GM23338 (cell line): ENCODE measurements at regions not wholly inside any gene's neighbourhood (a gene's known extent, or its start where the extent isn't known, plus 50 kb on each side); places are given as distances from the start of the nearest gene placed in this dataset.

ENCODE experiments used
- ATAC-seq: fragments of 200-7000 bp; cut with Tn5 transposase; 3 replicates; pipeline ENCODE4 v1.9.1; 2020
- DNase-seq: peaks from one replicate; pipeline ENCODE4 v3.0.0-alpha.2; 2015; ENCODE audit warnings: low spot score
- H2AFZ ChIP-seq: fragments of 200-600 bp; sonication (generic); 2 replicates; pipeline ENCODE4 v1.8.0; 2016; ENCODE audit warnings: antibody characterized with exemption, mild to moderate bottlenecking, moderate library complexity
- H3F3A ChIP-seq: fragments of 200-600 bp; sonication (generic); replicated peaks from 2 replicates; pipeline ENCODE4 v1.8.0; 2017; ENCODE audit warnings: antibody characterized with exemption, mixed run types, low read depth
- H3K27ac ChIP-seq: fragments of 200-600 bp; sonication (generic); 2 replicates; pipeline ENCODE4 v1.6.1; 2016; ENCODE audit warnings: low read depth
- H3K27me3 ChIP-seq: fragments of 200-600 bp; sonication (generic); 2 replicates; pipeline ENCODE4 v1.8.0; 2016; ENCODE audit warnings: mild to moderate bottlenecking, mixed run types, moderate library complexity; ENCODE audit not compliant: insufficient read depth
- H3K36me3 ChIP-seq: fragments of 200-600 bp; sonication (generic); 2 replicates; pipeline ENCODE4 v1.8.0; 2016; ENCODE audit warnings: mild to moderate bottlenecking; ENCODE audit not compliant: insufficient read depth
- H3K4me1 ChIP-seq: fragments of 200-600 bp; sonication (generic); 2 replicates; pipeline ENCODE4 v1.8.0; 2016; ENCODE audit warnings: mild to moderate bottlenecking, moderate library complexity; ENCODE audit not compliant: insufficient read depth
- H3K4me2 ChIP-seq: fragments of 200-600 bp; sonication (generic); 2 replicates; pipeline ENCODE4 v1.7.1; 2017; ENCODE audit warnings: mixed run types
- H3K4me3 ChIP-seq: fragments of 200-600 bp; sonication (generic); 2 replicates; pipeline ENCODE4 v1.6.1; 2016; ENCODE audit warnings: mixed run types
- H3K79me2 ChIP-seq: fragments of 200-600 bp; sonication (generic); replicated peaks from 2 replicates; pipeline ENCODE4 v1.8.0; 2017; ENCODE audit warnings: mild to moderate bottlenecking; ENCODE audit not compliant: insufficient read depth
- H3K9me2 ChIP-seq: fragments of 200-600 bp; sonication (generic); 2 replicates; pipeline ENCODE4 v1.8.0; 2017; ENCODE audit not compliant: insufficient read depth
- H4K20me1 ChIP-seq: fragments of 200-600 bp; sonication (generic); replicated peaks from 2 replicates; pipeline ENCODE4 v1.8.0; 2017; ENCODE audit warnings: mild to moderate bottlenecking; ENCODE audit not compliant: insufficient read depth
- H3K27ac Mint-ChIP-seq: 2 replicates; pipeline ENCODE4 v1.8.0; 2020; ENCODE audit warnings: inconsistent platforms, mild to moderate bottlenecking, moderate library complexity, mixed read lengths
- H3K27me3 Mint-ChIP-seq: 3 replicates; pipeline ENCODE4 v1.8.0; 2022; ENCODE audit warnings: low read depth, mild to moderate bottlenecking, moderate library complexity, mixed read lengths, inconsistent platforms; ENCODE audit not compliant: insufficient read depth, poor library complexity
- H3K36me3 Mint-ChIP-seq: 3 replicates; pipeline ENCODE4 v1.8.0; 2021; ENCODE audit warnings: low read depth, mild to moderate bottlenecking, inconsistent platforms, moderate library complexity, mixed read lengths
- H3K4me1 Mint-ChIP-seq: 3 replicates; pipeline ENCODE4 v1.8.0; 2020; ENCODE audit warnings: mild to moderate bottlenecking, inconsistent platforms, mixed read lengths
- H3K4me3 Mint-ChIP-seq: 3 replicates; pipeline ENCODE4 v1.8.0; 2021; ENCODE audit warnings: moderate library complexity, mild to moderate bottlenecking, inconsistent platforms, mixed read lengths
- H3K9me3 Mint-ChIP-seq: 3 replicates; pipeline ENCODE4 v1.8.0; 2020; ENCODE audit warnings: moderate library complexity, mild to moderate bottlenecking, inconsistent platforms, mixed read lengths
- CREB1 ChIP-seq: fragments of 250-450 bp; sonication (Bioruptor Pico); IDR thresholded peaks from 2 replicates; pipeline ENCODE4 v1.5.0; 2020; ENCODE audit warnings: low read depth, mild to moderate bottlenecking, moderate library complexity
- EZH2 ChIP-seq: fragments of 200-600 bp; sonication (generic); IDR thresholded peaks from one replicate; pipeline ENCODE4 v1.8.0; 2017; ENCODE audit warnings: antibody characterized with exemption, mild to moderate bottlenecking, low read depth; ENCODE audit not compliant: unreplicated experiment
- EZH2phosphoT487 ChIP-seq: fragments of 200-600 bp; sonication (generic); IDR thresholded peaks from one replicate; pipeline ENCODE4 v1.8.1; 2018; ENCODE audit warnings: antibody characterized with exemption; ENCODE audit not compliant: unreplicated experiment
- NANOG ChIP-seq: IDR thresholded peaks from 2 replicates; pipeline ENCODE4 v1.6.1; 2016; ENCODE audit warnings: antibody characterized with exemption, borderline replicate concordance
- POLR2AphosphoS5 ChIP-seq: IDR thresholded peaks from 2 replicates; pipeline ENCODE4 v1.6.1; 2016; ENCODE audit warnings: antibody characterized with exemption, low read depth
- ZNF114 ChIP-seq: fragments of 250-450 bp; sonication (Bioruptor Pico); IDR thresholded peaks from 2 replicates; pipeline ENCODE4 v1.5.0; 2020; ENCODE audit warnings: mild to moderate bottlenecking, moderate library complexity
- ZNF331 ChIP-seq: fragments of 250-450 bp; sonication (Bioruptor Pico); IDR thresholded peaks from 2 replicates; pipeline ENCODE4 v1.5.0; 2020; ENCODE audit warnings: low read depth, mild to moderate bottlenecking, moderate library complexity
- TF ChIP-seq, protein P1 (sequence below), 2 experiments: fragments of 200-600 bp in 1 of 2; sonication (generic) in 1 of 2; conservative IDR thresholded peaks; 2 replicates each; pipeline versions ENCODE4 v1.5.1 to v1.6.1; 2016 to 2017; ENCODE audit warnings: antibody characterized with exemption in 2 of 2, low read depth in 2 of 2, mild to moderate bottlenecking in 2 of 2, moderate library complexity in 1 of 2
- TF ChIP-seq, protein P2 (sequence below): IDR thresholded peaks from 2 replicates; pipeline ENCODE4 v1.6.1; 2016; ENCODE audit warnings: antibody characterized with exemption
- TF ChIP-seq, protein P3 (sequence below): IDR thresholded peaks from one replicate; pipeline ENCODE4 v1.6.1; 2018; ENCODE audit warnings: antibody characterized with exemption; ENCODE audit not compliant: unreplicated experiment
- TF ChIP-seq, protein P4 (sequence below): fragments of 250-450 bp; sonication (Bioruptor Pico); IDR thresholded peaks from 2 replicates; pipeline ENCODE4 v1.5.0; 2020; ENCODE audit warnings: mild to moderate bottlenecking, moderate library complexity

DNA sequence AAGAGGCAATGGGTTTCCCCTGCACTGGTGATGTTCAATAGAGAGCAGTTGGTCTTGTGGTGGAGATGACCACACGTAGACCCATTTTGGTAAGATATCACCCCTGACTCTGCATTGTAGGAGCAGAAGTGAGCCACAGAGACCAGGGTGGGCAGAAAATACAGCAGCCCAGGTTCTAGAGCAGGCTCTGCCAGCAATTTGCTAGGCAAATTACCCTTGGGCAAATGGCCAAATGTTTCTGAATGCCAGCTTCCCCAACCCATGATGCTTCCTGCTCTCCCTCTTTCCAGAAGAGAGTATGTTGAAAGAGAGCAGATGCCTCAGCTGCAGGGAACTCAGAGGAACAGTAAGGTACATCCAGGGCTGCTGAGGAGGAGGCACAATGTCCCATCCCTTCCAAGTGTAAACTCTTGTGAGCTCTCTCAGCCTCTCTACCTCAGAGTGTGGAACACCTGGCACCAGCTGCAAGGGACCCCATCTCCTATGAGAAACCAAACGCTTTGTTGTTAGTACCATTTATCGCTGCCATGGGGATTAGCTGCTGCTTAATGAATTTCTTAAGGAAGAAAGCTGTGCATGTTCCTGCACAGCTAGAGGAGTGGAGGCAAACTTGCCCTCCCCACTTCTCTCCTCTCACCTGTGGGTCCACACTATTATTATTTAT is 317.5 kb upstream of the MOCS1 start:
- H3K4me1 ChIP-seq = no peaks in the 10 kb centered on the region
- no peaks in the 10 kb centered on the region for H3K27me3 ChIP-seq
- ATAC-seq = no peak
- H3K36me3 Mint-ChIP-seq = no peaks in the 10 kb centered on the region
- TF ChIP-seq, protein P1, sequence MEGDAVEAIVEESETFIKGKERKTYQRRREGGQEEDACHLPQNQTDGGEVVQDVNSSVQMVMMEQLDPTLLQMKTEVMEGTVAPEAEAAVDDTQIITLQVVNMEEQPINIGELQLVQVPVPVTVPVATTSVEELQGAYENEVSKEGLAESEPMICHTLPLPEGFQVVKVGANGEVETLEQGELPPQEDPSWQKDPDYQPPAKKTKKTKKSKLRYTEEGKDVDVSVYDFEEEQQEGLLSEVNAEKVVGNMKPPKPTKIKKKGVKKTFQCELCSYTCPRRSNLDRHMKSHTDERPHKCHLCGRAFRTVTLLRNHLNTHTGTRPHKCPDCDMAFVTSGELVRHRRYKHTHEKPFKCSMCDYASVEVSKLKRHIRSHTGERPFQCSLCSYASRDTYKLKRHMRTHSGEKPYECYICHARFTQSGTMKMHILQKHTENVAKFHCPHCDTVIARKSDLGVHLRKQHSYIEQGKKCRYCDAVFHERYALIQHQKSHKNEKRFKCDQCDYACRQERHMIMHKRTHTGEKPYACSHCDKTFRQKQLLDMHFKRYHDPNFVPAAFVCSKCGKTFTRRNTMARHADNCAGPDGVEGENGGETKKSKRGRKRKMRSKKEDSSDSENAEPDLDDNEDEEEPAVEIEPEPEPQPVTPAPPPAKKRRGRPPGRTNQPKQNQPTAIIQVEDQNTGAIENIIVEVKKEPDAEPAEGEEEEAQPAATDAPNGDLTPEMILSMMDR (conservative IDR thresholded peaks at IDR 0.05; ENCODE audit: low read depth in 2 of 2) = no peak
- TF ChIP-seq, protein P2, sequence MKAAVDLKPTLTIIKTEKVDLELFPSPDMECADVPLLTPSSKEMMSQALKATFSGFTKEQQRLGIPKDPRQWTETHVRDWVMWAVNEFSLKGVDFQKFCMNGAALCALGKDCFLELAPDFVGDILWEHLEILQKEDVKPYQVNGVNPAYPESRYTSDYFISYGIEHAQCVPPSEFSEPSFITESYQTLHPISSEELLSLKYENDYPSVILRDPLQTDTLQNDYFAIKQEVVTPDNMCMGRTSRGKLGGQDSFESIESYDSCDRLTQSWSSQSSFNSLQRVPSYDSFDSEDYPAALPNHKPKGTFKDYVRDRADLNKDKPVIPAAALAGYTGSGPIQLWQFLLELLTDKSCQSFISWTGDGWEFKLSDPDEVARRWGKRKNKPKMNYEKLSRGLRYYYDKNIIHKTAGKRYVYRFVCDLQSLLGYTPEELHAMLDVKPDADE = no peak
- TF ChIP-seq ZNF114 (no peak), NANOG (no peak), EZH2 (no peak), ZNF331 (CRISPR knock-in tag) (no peak), CREB1 (CRISPR knock-in tag) (no peak), EZH2phosphoT487 (no peak), POLR2AphosphoS5 (no peak)
- TF ChIP-seq, protein P3, sequence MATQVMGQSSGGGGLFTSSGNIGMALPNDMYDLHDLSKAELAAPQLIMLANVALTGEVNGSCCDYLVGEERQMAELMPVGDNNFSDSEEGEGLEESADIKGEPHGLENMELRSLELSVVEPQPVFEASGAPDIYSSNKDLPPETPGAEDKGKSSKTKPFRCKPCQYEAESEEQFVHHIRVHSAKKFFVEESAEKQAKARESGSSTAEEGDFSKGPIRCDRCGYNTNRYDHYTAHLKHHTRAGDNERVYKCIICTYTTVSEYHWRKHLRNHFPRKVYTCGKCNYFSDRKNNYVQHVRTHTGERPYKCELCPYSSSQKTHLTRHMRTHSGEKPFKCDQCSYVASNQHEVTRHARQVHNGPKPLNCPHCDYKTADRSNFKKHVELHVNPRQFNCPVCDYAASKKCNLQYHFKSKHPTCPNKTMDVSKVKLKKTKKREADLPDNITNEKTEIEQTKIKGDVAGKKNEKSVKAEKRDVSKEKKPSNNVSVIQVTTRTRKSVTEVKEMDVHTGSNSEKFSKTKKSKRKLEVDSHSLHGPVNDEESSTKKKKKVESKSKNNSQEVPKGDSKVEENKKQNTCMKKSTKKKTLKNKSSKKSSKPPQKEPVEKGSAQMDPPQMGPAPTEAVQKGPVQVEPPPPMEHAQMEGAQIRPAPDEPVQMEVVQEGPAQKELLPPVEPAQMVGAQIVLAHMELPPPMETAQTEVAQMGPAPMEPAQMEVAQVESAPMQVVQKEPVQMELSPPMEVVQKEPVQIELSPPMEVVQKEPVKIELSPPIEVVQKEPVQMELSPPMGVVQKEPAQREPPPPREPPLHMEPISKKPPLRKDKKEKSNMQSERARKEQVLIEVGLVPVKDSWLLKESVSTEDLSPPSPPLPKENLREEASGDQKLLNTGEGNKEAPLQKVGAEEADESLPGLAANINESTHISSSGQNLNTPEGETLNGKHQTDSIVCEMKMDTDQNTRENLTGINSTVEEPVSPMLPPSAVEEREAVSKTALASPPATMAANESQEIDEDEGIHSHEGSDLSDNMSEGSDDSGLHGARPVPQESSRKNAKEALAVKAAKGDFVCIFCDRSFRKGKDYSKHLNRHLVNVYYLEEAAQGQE = no peak
- TF ChIP-seq, protein P4, sequence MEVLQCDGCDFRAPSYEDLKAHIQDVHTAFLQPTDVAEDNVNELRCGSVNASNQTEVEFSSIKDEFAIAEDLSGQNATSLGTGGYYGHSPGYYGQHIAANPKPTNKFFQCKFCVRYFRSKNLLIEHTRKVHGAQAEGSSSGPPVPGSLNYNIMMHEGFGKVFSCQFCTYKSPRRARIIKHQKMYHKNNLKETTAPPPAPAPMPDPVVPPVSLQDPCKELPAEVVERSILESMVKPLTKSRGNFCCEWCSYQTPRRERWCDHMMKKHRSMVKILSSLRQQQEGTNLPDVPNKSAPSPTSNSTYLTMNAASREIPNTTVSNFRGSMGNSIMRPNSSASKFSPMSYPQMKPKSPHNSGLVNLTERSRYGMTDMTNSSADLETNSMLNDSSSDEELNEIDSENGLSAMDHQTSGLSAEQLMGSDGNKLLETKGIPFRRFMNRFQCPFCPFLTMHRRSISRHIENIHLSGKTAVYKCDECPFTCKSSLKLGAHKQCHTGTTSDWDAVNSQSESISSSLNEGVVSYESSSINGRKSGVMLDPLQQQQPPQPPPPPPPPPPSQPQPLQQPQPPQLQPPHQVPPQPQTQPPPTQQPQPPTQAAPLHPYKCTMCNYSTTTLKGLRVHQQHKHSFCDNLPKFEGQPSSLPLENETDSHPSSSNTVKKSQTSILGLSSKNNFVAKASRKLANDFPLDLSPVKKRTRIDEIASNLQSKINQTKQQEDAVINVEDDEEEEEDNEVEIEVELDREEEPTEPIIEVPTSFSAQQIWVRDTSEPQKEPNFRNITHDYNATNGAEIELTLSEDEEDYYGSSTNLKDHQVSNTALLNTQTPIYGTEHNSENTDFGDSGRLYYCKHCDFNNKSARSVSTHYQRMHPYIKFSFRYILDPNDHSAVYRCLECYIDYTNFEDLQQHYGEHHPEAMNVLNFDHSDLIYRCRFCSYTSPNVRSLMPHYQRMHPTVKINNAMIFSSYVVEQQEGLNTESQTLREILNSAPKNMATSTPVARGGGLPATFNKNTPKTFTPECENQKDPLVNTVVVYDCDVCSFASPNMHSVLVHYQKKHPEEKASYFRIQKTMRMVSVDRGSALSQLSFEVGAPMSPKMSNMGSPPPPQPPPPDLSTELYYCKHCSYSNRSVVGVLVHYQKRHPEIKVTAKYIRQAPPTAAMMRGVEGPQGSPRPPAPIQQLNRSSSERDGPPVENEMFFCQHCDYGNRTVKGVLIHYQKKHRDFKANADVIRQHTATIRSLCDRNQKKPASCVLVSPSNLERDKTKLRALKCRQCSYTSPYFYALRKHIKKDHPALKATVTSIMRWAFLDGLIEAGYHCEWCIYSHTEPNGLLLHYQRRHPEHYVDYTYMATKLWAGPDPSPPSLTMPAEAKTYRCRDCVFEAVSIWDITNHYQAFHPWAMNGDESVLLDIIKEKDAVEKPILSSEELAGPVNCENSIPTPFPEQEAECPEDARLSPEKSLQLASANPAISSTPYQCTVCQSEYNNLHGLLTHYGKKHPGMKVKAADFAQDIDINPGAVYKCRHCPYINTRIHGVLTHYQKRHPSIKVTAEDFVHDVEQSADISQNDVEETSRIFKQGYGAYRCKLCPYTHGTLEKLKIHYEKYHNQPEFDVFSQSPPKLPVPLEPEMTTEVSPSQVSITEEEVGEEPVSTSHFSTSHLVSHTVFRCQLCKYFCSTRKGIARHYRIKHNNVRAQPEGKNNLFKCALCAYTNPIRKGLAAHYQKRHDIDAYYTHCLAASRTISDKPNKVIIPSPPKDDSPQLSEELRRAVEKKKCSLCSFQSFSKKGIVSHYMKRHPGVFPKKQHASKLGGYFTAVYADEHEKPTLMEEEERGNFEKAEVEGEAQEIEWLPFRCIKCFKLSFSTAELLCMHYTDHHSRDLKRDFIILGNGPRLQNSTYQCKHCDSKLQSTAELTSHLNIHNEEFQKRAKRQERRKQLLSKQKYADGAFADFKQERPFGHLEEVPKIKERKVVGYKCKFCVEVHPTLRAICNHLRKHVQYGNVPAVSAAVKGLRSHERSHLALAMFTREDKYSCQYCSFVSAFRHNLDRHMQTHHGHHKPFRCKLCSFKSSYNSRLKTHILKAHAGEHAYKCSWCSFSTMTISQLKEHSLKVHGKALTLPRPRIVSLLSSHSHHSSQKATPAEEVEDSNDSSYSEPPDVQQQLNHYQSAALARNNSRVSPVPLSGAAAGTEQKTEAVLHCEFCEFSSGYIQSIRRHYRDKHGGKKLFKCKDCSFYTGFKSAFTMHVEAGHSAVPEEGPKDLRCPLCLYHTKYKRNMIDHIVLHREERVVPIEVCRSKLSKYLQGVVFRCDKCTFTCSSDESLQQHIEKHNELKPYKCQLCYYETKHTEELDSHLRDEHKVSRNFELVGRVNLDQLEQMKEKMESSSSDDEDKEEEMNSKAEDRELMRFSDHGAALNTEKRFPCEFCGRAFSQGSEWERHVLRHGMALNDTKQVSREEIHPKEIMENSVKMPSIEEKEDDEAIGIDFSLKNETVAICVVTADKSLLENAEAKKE (CRISPR knock-in tag) = no peak
- no peaks in the 10 kb centered on the region; the same call in 2 of the 3 replicates for H3K4me1 Mint-ChIP-seq
- H3K27ac ChIP-seq = no peak overlapping the region
- no peak overlapping the region for H2AFZ ChIP-seq
- H3K27ac Mint-ChIP-seq = no peak overlapping the region
- no peak overlapping the region for H3K4me3 Mint-ChIP-seq
- H3K9me3 Mint-ChIP-seq = no peaks in the 10 kb centered on the region
- H3K79me2 ChIP-seq = no peaks in the 10 kb centered on the region
- H3K4me3 ChIP-seq = no peak overlapping the region
- H3K4me2 ChIP-seq = no peak overlapping the region
- no peaks in the 10 kb centered on the region for H4K20me1 ChIP-seq
- no peaks in the 10 kb centered on the region for H3K9me2 ChIP-seq
- H3F3A ChIP-seq = no peaks in the 10 kb centered on the region
- peaks cover 3% of the 10 kb centered on the region for H3K27me3 Mint-ChIP-seq
- no peaks in the 10 kb centered on the region for H3K36me3 ChIP-seq
- DNase-seq = no peak
